ENCODE measurements at regions not wholly inside any gene's neighbourhood (a gene's known extent, or its start where the extent isn't known, plus 50 kb on each side); places are given as distances from the start of the nearest gene placed in this dataset.

DNA sequence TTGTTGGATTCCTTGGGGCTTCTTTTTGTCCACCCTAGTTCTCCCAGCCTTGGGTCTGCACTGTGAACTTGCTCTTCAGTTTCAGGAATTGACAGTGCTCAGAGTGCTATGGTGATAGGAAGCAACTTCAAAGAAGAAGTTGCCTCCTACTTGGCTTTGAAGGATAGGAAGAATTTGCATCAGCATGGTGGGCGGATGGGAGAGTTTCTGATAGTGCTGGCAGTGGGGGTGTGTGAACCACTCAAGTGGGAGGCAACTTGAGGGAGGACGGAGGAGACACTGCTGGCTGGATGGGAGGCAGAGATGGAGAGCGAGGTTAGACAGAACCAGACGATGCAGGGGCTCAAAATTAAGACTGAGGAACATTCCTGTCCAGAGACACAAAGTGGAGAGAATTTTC lies 164.4 kb upstream of the SKOR2 start (continued):
- TF ChIP-seq, protein P1, sequence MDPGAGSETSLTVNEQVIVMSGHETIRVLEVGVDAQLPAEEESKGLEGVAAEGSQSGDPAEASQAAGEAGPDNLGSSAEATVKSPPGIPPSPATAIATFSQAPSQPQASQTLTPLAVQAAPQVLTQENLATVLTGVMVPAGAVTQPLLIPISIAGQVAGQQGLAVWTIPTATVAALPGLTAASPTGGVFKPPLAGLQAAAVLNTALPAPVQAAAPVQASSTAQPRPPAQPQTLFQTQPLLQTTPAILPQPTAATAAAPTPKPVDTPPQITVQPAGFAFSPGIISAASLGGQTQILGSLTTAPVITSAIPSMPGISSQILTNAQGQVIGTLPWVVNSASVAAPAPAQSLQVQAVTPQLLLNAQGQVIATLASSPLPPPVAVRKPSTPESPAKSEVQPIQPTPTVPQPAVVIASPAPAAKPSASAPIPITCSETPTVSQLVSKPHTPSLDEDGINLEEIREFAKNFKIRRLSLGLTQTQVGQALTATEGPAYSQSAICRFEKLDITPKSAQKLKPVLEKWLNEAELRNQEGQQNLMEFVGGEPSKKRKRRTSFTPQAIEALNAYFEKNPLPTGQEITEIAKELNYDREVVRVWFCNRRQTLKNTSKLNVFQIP (CRISPR knock-in tag; IDR thresholded peaks at IDR 0.05; ENCODE audit: borderline replicate concordance, low read depth): no peak
- TF ChIP-seq SNAI2 (CRISPR knock-in tag; IDR thresholded peaks at IDR 0.05): no peak
- TF ChIP-seq GLIS3 (CRISPR knock-in tag; IDR thresholded peaks at IDR 0.05): no peak
- TF ChIP-seq RARB (CRISPR knock-in tag; IDR thresholded peaks at IDR 0.05): no peak

DNA sequence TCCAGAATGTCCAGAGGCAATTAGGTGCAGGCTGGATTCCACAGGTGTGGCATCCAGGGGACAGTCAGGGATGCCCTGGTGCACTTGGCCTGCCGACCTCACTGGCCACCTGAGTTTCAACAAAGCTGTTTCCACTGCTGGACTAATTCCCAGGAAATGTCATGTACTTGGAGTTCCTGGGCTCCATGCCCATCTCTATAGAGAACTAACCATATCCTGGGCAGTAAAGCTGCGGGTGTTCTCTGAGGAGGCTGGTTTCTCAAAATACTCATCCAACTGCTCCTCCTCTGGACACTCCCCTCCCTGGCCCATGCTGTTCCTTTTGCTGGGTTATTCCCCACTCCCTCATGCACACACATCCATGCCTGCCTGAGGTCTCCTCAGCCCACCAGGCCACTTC lies 161.9 kb upstream of the SKOR2 start:
- ATAC-seq: no peak
- TF ChIP-seq BACH2 (CRISPR knock-in tag; IDR thresholded peaks at IDR 0.05; ENCODE audit: borderline replicate concordance) (no peak), PPARA (CRISPR knock-in tag; IDR thresholded peaks at IDR 0.05; ENCODE audit: borderline replicate concordance) (no peak)
- TF ChIP-seq, protein P2, sequence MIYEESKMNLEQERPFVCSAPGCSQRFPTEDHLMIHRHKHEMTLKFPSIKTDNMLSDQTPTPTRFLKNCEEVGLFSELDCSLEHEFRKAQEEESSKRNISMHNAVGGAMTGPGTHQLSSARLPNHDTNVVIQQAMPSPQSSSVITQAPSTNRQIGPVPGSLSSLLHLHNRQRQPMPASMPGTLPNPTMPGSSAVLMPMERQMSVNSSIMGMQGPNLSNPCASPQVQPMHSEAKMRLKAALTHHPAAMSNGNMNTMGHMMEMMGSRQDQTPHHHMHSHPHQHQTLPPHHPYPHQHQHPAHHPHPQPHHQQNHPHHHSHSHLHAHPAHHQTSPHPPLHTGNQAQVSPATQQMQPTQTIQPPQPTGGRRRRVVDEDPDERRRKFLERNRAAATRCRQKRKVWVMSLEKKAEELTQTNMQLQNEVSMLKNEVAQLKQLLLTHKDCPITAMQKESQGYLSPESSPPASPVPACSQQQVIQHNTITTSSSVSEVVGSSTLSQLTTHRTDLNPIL (CRISPR knock-in tag; IDR thresholded peaks at IDR 0.05; ENCODE audit: low read depth): no peak
- TF ChIP-seq, protein P3, sequence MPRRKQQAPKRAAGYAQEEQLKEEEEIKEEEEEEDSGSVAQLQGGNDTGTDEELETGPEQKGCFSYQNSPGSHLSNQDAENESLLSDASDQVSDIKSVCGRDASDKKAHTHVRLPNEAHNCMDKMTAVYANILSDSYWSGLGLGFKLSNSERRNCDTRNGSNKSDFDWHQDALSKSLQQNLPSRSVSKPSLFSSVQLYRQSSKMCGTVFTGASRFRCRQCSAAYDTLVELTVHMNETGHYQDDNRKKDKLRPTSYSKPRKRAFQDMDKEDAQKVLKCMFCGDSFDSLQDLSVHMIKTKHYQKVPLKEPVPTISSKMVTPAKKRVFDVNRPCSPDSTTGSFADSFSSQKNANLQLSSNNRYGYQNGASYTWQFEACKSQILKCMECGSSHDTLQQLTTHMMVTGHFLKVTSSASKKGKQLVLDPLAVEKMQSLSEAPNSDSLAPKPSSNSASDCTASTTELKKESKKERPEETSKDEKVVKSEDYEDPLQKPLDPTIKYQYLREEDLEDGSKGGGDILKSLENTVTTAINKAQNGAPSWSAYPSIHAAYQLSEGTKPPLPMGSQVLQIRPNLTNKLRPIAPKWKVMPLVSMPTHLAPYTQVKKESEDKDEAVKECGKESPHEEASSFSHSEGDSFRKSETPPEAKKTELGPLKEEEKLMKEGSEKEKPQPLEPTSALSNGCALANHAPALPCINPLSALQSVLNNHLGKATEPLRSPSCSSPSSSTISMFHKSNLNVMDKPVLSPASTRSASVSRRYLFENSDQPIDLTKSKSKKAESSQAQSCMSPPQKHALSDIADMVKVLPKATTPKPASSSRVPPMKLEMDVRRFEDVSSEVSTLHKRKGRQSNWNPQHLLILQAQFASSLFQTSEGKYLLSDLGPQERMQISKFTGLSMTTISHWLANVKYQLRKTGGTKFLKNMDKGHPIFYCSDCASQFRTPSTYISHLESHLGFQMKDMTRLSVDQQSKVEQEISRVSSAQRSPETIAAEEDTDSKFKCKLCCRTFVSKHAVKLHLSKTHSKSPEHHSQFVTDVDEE (CRISPR knock-in tag; IDR thresholded peaks at IDR 0.05): no peak
- TF ChIP-seq, protein P4, sequence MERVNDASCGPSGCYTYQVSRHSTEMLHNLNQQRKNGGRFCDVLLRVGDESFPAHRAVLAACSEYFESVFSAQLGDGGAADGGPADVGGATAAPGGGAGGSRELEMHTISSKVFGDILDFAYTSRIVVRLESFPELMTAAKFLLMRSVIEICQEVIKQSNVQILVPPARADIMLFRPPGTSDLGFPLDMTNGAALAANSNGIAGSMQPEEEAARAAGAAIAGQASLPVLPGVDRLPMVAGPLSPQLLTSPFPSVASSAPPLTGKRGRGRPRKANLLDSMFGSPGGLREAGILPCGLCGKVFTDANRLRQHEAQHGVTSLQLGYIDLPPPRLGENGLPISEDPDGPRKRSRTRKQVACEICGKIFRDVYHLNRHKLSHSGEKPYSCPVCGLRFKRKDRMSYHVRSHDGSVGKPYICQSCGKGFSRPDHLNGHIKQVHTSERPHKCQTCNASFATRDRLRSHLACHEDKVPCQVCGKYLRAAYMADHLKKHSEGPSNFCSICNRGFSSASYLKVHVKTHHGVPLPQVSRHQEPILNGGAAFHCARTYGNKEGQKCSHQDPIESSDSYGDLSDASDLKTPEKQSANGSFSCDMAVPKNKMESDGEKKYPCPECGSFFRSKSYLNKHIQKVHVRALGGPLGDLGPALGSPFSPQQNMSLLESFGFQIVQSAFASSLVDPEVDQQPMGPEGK (CRISPR knock-in tag; IDR thresholded peaks at IDR 0.05; ENCODE audit: borderline replicate concordance): no peak

DNA sequence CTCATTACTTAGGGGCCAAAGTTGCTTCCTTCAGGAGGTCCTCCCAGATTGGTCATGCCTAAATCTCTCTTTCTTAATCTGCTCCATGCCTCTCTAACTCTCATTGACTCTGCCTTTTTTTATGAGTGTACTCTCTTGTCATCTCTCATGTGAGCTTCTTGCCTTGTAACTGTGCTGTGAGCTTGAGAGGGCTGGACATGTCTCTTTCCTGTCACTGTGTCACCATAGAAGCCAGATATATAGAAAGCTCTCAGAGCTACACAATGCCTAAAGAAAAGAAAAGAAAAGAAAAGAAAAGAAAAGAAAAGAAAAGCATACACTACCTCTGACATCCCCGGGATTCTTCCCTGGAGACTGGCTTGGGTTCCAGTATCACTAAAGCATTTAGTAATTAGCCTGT lies 161.5 kb upstream of the SKOR2 start:
- no peak for ATAC-seq
- TF ChIP-seq PPARA (CRISPR knock-in tag; IDR thresholded peaks at IDR 0.05; ENCODE audit: borderline replicate concordance) (no peak), SNAI2 (CRISPR knock-in tag; IDR thresholded peaks at IDR 0.05) (no peak), ESRRG (CRISPR knock-in tag; IDR thresholded peaks at IDR 0.05) (no peak)

DNA sequence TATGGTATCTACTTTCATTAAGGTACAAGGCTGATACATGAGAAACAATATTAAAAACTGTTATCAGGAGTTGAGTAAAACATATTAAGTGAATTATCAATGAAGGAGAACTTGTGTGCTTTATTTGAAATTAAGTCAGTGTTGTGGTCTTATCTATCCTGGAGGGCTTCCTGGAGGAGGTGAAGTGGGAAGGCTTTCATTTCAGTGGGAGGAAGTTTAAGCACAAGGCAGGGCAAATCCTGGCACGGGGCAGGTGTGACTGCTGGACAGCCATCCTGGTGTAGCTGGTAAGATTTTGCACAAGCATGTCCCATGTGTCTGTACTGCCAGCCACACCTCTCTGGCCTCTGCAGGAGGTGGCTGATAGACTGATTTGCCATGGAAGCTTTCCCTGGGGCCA lies 159.7 kb upstream of the SKOR2 start:
- no peak for TF ChIP-seq ZFP3 (CRISPR knock-in tag; IDR thresholded peaks at IDR 0.05)
- no peak for TF ChIP-seq ZNF70 (CRISPR knock-in tag; IDR thresholded peaks at IDR 0.05)
- no peak for TF ChIP-seq RARB (CRISPR knock-in tag; IDR thresholded peaks at IDR 0.05)
- TF ChIP-seq, protein P1 (CRISPR knock-in tag; IDR thresholded peaks at IDR 0.05; ENCODE audit: borderline replicate concordance, low read depth): no peak
- TF ChIP-seq CSDC2 (CRISPR knock-in tag; IDR thresholded peaks at IDR 0.05): no peak
- no peak for TF ChIP-seq BACH2 (CRISPR knock-in tag; IDR thresholded peaks at IDR 0.05; ENCODE audit: borderline replicate concordance)
- no peak for TF ChIP-seq PPARA (CRISPR knock-in tag; IDR thresholded peaks at IDR 0.05; ENCODE audit: borderline replicate concordance)
- TF ChIP-seq TCF4 (CRISPR knock-in tag; IDR thresholded peaks at IDR 0.05; ENCODE audit: borderline replicate concordance): no peak
- no peak for TF ChIP-seq ZFP30 (CRISPR knock-in tag; IDR thresholded peaks at IDR 0.05)
- TF ChIP-seq ISL1 (CRISPR knock-in tag; IDR thresholded peaks at IDR 0.05): no peak
- no peak for TF ChIP-seq ZC3H10 (CRISPR knock-in tag; IDR thresholded peaks at IDR 0.05)
- TF ChIP-seq SNAI2 (CRISPR knock-in tag; IDR thresholded peaks at IDR 0.05): no peak
- TF ChIP-seq, protein P3 (CRISPR knock-in tag; IDR thresholded peaks at IDR 0.05): no peak
- TF ChIP-seq TOX (CRISPR knock-in tag; IDR thresholded peaks at IDR 0.05; ENCODE audit: borderline replicate concordance): no peak
- no peak for TF ChIP-seq ZNF8 (CRISPR knock-in tag; IDR thresholded peaks at IDR 0.05)
- TF ChIP-seq, protein P2 (CRISPR knock-in tag; IDR thresholded peaks at IDR 0.05; ENCODE audit: low read depth): no peak
- TF ChIP-seq ESRRG (CRISPR knock-in tag; IDR thresholded peaks at IDR 0.05): no peak
- TF ChIP-seq GLIS3 (CRISPR knock-in tag; IDR thresholded peaks at IDR 0.05): no peak
- TF ChIP-seq, protein P4 (CRISPR knock-in tag; IDR thresholded peaks at IDR 0.05; ENCODE audit: borderline replicate concordance): no peak
- ATAC-seq: no peak
